AG10803 (cell line): ENCODE measurements at regions not wholly inside any gene's neighbourhood (a gene's known extent, or its start where the extent isn't known, plus 50 kb on each side); places are given as distances from the start of the nearest gene placed in this dataset.

Experiments
- DNase-seq: peaks from one replicate; pipeline ENCODE4 v3.0.0; 2010; ENCODE audit warnings: low read depth
- H3K4me3 ChIP-seq: 2 replicates; pipeline ENCODE4 v1.5.1; 2011; ENCODE audit warnings: mild to moderate bottlenecking, low read length, control low read depth
- TF ChIP-seq, protein P1 (sequence below): conservative IDR thresholded peaks from 2 replicates; pipeline ENCODE4 v1.5.1; 2011; ENCODE audit warnings: mild to moderate bottlenecking, low read length, control low read depth, inconsistent platforms

DNA sequence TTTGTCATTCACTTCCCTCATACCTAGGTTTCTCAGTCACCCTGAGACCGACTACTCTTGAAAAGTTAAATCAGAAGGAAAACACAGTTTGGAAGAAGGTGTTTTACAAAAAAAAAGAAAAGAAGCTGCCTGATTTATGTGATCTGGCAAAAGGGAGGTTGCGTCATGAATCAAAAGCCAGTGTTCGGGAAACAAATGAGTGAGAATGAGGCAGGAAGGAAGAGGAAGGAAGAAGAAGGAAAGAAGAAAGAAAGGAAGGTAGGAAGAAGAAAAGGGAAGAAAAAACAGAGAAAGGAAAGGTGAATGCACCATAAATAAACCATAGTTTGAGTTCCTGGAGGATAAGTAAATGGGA lies 314.6 kb downstream of the BLID start:
- H3K4me3 ChIP-seq = no peak overlapping the region
- peak; percentile 21 for DNase-seq
- TF ChIP-seq, protein P1, sequence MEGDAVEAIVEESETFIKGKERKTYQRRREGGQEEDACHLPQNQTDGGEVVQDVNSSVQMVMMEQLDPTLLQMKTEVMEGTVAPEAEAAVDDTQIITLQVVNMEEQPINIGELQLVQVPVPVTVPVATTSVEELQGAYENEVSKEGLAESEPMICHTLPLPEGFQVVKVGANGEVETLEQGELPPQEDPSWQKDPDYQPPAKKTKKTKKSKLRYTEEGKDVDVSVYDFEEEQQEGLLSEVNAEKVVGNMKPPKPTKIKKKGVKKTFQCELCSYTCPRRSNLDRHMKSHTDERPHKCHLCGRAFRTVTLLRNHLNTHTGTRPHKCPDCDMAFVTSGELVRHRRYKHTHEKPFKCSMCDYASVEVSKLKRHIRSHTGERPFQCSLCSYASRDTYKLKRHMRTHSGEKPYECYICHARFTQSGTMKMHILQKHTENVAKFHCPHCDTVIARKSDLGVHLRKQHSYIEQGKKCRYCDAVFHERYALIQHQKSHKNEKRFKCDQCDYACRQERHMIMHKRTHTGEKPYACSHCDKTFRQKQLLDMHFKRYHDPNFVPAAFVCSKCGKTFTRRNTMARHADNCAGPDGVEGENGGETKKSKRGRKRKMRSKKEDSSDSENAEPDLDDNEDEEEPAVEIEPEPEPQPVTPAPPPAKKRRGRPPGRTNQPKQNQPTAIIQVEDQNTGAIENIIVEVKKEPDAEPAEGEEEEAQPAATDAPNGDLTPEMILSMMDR = no peak

DNA sequence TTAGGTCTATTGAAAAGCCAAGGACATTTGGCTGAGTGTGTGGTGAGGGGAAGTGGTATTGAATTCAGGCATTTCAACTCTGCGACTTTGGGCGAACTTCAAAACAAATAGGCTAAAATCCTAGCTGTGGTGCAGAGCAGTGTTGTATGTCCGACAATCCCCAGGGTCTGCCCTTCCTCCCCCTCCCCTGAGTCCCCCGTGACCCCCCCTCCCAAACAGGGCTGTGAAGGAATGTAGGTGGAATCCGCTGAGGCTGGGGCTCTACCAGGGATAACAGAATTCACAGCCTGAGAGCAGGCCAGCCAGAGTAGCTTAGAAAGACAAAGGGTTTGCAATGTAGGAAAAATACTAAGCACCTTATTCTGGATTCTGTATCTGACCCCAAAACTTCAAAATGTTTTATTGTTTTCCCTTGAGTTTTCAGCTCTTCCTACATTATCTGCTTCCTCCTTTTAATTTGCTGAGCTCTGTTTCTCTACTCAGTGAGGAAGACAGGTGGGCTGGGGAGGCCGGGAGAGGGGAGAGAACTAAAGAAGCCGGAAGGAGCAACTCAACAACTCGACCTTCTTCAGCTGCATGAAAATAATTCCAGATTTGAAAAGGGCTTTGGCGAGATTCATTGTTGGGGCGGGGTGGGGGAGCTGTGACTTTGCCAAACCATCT lies 315.2 kb downstream of the BLID start:
- peak; percentile 56 for DNase-seq
- no peak overlapping the region; the same call in 1 of the 2 replicates for H3K4me3 ChIP-seq
- TF ChIP-seq, protein P1 = no peak

DNA sequence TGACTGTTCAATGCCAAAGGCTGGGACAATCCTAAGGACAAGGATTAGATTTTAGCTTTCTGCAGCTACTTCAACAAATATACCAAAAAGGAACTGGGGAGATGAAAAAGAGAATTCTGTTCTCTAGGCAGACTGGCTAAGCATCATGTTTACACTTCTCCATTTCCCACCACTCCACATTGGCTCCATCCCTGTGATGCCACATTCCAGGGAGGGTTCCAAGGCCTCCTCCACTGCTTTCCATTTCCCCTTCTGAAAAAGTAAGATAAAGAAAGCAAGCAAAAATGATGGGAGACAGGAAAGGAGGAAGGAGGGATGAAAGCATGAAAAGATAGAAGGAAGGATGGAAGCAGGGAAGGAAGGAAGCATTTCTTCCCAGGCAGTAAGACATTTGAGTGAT lies 315.8 kb downstream of the BLID start:
- DNase-seq = no peak
- H3K4me3 ChIP-seq = no peak overlapping the region
- TF ChIP-seq, protein P1 = no peak

DNA sequence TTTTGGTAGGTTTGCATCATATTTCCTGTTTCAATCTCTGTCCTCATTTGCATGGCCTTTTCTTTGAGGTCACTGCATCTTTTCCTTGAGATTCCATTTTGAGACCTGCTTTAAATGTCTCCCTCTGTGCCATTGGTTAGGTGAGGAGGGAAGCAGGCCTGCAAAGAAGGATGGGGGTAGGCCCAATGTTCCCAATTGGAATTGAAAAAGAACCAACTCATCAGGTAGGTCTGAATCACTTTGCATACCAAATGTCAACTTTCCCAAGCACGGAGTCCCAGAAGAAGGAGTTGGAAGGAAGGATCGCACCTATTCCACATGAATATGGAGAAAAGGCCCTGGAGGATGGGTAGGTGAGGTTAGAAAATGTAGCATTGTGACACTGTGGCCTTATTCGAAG lies 318.5 kb downstream of the BLID start:
- no peak for DNase-seq
- TF ChIP-seq, protein P1 = no peak
- H3K4me3 ChIP-seq = no peak overlapping the region

DNA sequence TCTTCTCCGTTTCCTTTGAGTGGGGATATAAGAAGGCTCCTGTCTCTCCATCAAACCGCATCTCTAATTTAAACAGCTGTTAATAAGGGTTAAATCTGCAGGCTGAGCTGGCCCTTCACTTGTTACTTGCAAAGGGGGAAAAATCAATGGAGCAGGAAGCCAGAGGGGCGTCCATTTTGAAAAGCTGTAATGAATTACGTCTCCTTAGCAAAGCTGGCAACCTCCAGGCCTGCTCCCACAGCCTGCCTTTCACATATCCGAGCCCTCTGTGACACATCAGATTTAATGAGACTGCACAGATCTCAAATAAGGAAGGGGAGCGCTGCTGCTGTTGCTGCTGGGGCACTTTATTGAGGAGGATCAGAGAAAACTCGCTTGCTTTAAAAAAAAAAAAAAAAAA lies 320.8 kb downstream of the BLID start:
- H3K4me3 ChIP-seq = no peak overlapping the region
- no peak for DNase-seq
- TF ChIP-seq, protein P1 = no peak

DNA sequence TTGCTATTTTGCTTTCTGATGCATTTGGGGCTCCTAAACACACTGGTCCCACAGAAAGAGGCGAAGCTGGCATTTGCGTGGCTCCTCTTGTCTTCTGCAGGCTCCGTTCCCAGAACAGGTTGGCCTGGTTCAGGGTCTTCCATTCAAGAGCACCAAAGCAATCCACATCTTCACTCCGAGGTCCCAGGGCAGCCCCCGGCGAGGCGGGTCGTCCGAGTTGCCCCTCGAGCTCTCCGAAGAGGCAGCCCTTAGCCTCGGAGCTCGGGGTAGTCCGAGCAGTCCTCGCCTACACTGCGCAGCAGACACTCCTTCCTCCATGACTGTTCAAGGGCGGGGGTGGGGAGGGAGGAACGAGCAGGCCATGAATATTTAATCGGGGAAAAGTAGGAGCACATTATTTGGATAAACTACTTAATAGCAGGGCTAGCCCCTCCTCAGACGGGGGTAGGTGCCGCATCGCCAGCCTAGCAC lies 321.3 kb downstream of the BLID start:
- no peak overlapping the region for H3K4me3 ChIP-seq
- TF ChIP-seq, protein P1 = no peak
- DNase-seq = no peak

DNA sequence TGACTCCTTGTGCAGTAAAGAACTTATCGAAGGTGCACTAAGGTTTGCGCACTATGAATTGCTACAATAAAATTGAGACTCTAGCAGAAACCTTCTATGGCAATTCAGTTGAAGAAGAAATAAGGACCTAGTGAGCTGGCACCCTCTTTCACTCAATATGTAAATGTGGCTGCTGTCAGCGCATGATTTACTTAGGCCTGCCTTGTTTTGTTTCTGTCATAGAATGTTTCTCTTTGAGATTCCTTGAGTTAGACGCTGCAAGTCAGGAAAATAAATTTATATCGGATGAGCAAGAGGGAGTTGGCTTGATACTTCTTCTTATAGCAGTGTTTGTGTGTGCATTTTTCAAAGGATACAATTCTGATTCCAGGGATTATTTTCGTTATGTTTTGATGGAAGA lies 322.1 kb downstream of the BLID start:
- H3K4me3 ChIP-seq = no peak overlapping the region
- DNase-seq = no peak
- TF ChIP-seq, protein P1 = no peak
